AG04449 (cell line): ENCODE measurements at regions not wholly inside any gene's neighbourhood (a gene's known extent, or its start where the extent isn't known, plus 50 kb on each side); places are given as distances from the start of the nearest gene placed in this dataset.
"Not testable (repeated sequence)": the region's sequence is repeated elsewhere in the genome, so short reads cannot be mapped to it uniquely, and the experiment has no call there.

Experiments
- CTCF ChIA-PET: fragments of 350-600 bp; formaldehyde crosslinking; extraction: SDS; loops from one replicate; lab custom pipeline; 2021; ENCODE audit warnings: antibody characterized with exemption; lab: Yijun Ruan, JAX
- POLR2A ChIA-PET: fragments of 400-600, 350-600 bp; formaldehyde crosslinking; extraction: SDS; loops from one replicate; lab custom pipeline; 2020; ENCODE audit warnings: antibody characterized with exemption, inconsistent platforms; lab: Yijun Ruan, JAX
- DNase-seq: peaks from one replicate; pipeline ENCODE4 v3.0.0-alpha.2; 2010; ENCODE audit warnings: low read depth, low spot score
- H3K4me3 ChIP-seq: 2 replicates; pipeline ENCODE4 v1.5.1; 2011; ENCODE audit warnings: low read depth, mild to moderate bottlenecking, control low read depth, low read length
- CTCF ChIP-seq: IDR thresholded peaks from one replicate; pipeline ENCODE4 v1.5.1; 2011; ENCODE audit warnings: mild to moderate bottlenecking, moderate library complexity, low read length, control low read depth, inconsistent platforms; ENCODE audit not compliant: insufficient read depth; ENCODE audit errors: missing control alignments

GRCh38 chr19:20273951-20274570 is 107.0 kb downstream of the ZNF486 start:
- no peak overlapping the region for H3K4me3 ChIP-seq
- no peak for DNase-seq
- CTCF ChIA-PET, result no interaction called here
- POLR2A ChIA-PET, result no interaction called here
- no peak for TF ChIP-seq CTCF

- H3K4me3 ChIP-seq, result no peak overlapping the region
- DNase-seq, result no peak
- ChIA-PET CTCF (no interaction called here), POLR2A (no interaction called here)
- TF ChIP-seq CTCF, result no peak
Measured at GRCh38 chr19:20273376-20273775, 106.4 kb downstream of the ZNF486 start.

GRCh38 chr19:20272627-20273010 is 105.6 kb downstream of the ZNF486 start:
- POLR2A ChIA-PET, DNase-seq, H3K4me3 ChIP-seq, CTCF ChIA-PET: not testable (repeated sequence)

- CTCF ChIA-PET, POLR2A ChIA-PET, H3K4me3 ChIP-seq, DNase-seq: not testable (repeated sequence)
Measured at GRCh38 chr19:20271927-20272626, 105.1 kb downstream of the ZNF486 start.

DNA sequence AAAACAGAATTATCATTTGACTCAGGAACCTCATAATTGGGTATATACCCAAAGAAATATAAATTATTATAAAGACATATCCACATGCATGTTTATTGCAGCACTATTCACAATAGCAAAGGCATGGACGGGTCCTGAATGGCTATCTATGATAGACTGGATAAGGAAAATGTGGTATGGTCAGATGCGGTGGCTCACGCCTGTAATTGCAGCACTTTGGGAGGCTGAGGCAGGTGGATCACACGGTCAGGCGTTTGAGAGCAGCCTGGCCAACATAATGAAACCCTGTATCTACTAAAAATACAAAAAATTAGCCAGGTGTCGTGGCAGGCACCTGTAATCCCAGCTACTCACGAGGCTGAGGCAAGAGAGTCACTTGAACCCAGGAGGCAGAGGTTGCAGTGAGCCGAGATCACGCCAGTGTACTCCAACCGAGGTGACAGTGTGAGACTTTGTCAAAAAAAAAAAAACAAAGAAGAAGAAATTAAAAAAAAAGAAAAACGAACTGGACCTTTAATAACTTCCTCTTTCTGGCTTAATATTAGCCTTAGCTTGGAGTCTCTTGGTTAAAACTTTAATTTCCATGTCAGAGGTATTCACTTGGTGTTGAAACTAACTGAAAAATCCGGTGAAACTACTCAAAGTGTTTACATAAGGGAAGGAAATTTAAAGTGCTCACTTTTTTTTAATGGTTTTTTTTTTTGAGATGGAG is 104.4 kb downstream of the ZNF486 start:
- POLR2A ChIA-PET, result no interaction called here

GRCh38 chr19:20269461-20269860 is 102.4 kb downstream of the ZNF486 start:
- ChIA-PET CTCF (no interaction called here), POLR2A (no interaction called here)
- no peak overlapping the region for H3K4me3 ChIP-seq
- no peak for DNase-seq
- TF ChIP-seq CTCF, result no peak

More for the DNA sequence above, 104.4 kb downstream of the ZNF486 start:
- no peak overlapping the region for H3K4me3 ChIP-seq
- TF ChIP-seq CTCF, result no peak
- CTCF ChIA-PET, result no interaction called here
- DNase-seq, result no peak

DNA sequence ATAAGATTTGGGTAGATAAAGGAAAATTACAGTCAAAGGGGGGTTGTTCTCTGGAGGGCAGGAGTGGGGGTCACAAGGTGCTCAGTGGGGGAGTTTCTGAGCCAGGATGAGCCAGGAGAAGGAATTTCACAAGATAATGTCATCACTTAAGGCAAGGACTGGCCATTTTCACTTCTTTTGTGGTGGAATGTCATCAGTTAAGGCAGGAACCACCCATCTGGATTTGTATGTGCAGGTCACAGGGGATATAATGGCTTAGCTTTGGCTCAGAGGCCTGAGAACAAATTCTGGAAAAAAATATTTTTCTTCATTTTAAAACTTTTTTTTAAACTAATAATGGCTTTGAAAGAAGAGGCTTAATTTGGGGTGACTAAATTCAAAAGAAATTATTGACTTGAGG is 94.5 kb downstream of the ZNF486 start:
- POLR2A ChIA-PET, CTCF ChIA-PET, DNase-seq, H3K4me3 ChIP-seq: not testable (repeated sequence)

DNA sequence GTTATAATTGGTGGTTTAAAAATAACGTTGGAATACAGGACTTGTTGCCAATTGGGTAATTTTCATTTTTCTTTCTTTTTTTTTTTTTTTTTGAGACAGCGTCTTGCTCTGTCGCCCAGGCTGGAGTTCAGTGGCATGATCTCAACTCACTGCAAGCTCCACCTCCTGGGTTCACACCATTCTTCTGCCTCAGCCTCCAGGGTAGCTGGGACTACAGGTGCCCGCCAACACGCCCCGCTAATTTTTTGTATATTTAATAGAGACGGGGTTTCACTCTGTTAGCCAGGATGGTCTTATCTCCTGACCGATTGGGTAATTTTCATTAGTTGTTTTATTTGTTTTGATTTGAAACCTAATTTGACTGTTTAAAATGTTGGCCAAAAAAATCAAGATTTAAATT is 93.7 kb downstream of the ZNF486 start:
- CTCF ChIA-PET, POLR2A ChIA-PET, H3K4me3 ChIP-seq, DNase-seq: not testable (repeated sequence)
